MCF 10A (cell line): ENCODE measurements at regions not wholly inside any gene's neighbourhood (a gene's known extent, or its start where the extent isn't known, plus 50 kb on each side); places are given as distances from the start of the nearest gene placed in this dataset.

Experiments
- BruUV-seq: library from RNA; stranded (reverse); fragments of 400-500 nt; replicated peaks from 2 replicates; lab custom pipeline; 2021; lab: Mats Ljungman, UMichigan
- CTCF ChIA-PET: fragments of 300-600 bp; sonication (Branson Sonifier 250); formaldehyde crosslinking; extraction: SDS; loops from one replicate; lab custom pipeline; 2021; ENCODE audit warnings: antibody characterized with exemption, inconsistent platforms; lab: Yijun Ruan, JAX
- POLR2A ChIA-PET: fragments of 300-600, 350-650 bp; sonication (Branson Sonifier 250); formaldehyde crosslinking; extraction: SDS; loops from one replicate; lab custom pipeline; 2020; ENCODE audit warnings: antibody characterized with exemption, inconsistent platforms; lab: Yijun Ruan, JAX
- DNase-seq: peaks from one replicate; pipeline ENCODE4 v3.0.0-alpha.2; 2018; ENCODE audit not compliant: unreplicated experiment
- H3K27ac Mint-ChIP-seq: one replicate; pipeline ENCODE4 v1.8.0; 2022; ENCODE audit warnings: mild to moderate bottlenecking, low read depth, mixed read lengths; ENCODE audit not compliant: unreplicated experiment
- H3K27me3 Mint-ChIP-seq: one replicate; pipeline ENCODE4 v1.8.0; 2022; ENCODE audit warnings: mixed read lengths; ENCODE audit not compliant: insufficient read depth, unreplicated experiment
- H3K36me3 Mint-ChIP-seq: one replicate; pipeline ENCODE4 v1.8.0; 2022; ENCODE audit warnings: mild to moderate bottlenecking, moderate library complexity, mixed read lengths; ENCODE audit not compliant: insufficient read depth, unreplicated experiment
- H3K4me1 Mint-ChIP-seq: one replicate; pipeline ENCODE4 v1.8.0; 2022; ENCODE audit warnings: mixed read lengths; ENCODE audit not compliant: insufficient read depth, unreplicated experiment
- H3K4me3 Mint-ChIP-seq: one replicate; pipeline ENCODE4 v1.8.0; 2022; ENCODE audit warnings: mild to moderate bottlenecking, moderate library complexity, mixed read lengths; ENCODE audit not compliant: unreplicated experiment
- H3K9me3 Mint-ChIP-seq: one replicate; pipeline ENCODE4 v1.8.0; 2022; ENCODE audit warnings: mixed read lengths; ENCODE audit not compliant: unreplicated experiment
- CTCF ChIP-seq: fragments of 200-600 bp; IDR thresholded peaks from one replicate; pipeline ENCODE4 v1.8.0; 2022; ENCODE audit warnings: antibody characterized with exemption, mild to moderate bottlenecking; ENCODE audit not compliant: unreplicated experiment
- intact Hi-C: fragments of 100-400 bp; cut with micrococcal nuclease; formaldehyde crosslinking; loops from 2 replicates; pipeline ENCODE4 v1.14.1; 2022

GRCh38 chr22:48902983-48903650, 924.6 kb downstream of the BRD1 start:
- H3K27me3 Mint-ChIP-seq, result no peaks in the 10 kb centered on the region
- H3K27ac Mint-ChIP-seq, result no peak overlapping the region
- no peak for TF ChIP-seq CTCF
- BruUV-seq, result no TSS peak
- no peak overlapping the region for H3K4me3 Mint-ChIP-seq
- no peaks in the 10 kb centered on the region for H3K4me1 Mint-ChIP-seq
- peaks cover 16% of the 10 kb centered on the region for H3K9me3 Mint-ChIP-seq
- DNase-seq, result no peak
- intact Hi-C loops, result no loop called here
- CTCF ChIA-PET, result no interaction called here
- POLR2A ChIA-PET, result no interaction called here
- no peaks in the 10 kb centered on the region for H3K36me3 Mint-ChIP-seq

GRCh38 chr22:48902001-48902869, 925.4 kb downstream of the BRD1 start:
- peaks cover 16% of the 10 kb centered on the region for H3K9me3 Mint-ChIP-seq
- H3K27me3 Mint-ChIP-seq, result no peaks in the 10 kb centered on the region
- POLR2A ChIA-PET, result no interaction called here
- no peak overlapping the region for H3K27ac Mint-ChIP-seq
- no peak for DNase-seq
- intact Hi-C loops, result no loop called here
- no TSS peak for BruUV-seq
- TF ChIP-seq CTCF, result no peak
- H3K36me3 Mint-ChIP-seq, result no peaks in the 10 kb centered on the region
- H3K4me1 Mint-ChIP-seq, result no peaks in the 10 kb centered on the region
- no peak overlapping the region for H3K4me3 Mint-ChIP-seq
- CTCF ChIA-PET, result no interaction called here

- no peak overlapping the region for H3K4me3 Mint-ChIP-seq
- ChIA-PET CTCF (interaction anchor here (0.6 kb wide), 1 partner anchor 214 kb away, joined by 4 read pairs; no protein-coding TSS in a partner anchor), POLR2A (no interaction called here)
- DNase-seq, result no peak
- no peaks in the 10 kb centered on the region for H3K4me1 Mint-ChIP-seq
- intact Hi-C loops, result no loop called here
- no peak for TF ChIP-seq CTCF
- no TSS peak for BruUV-seq
- H3K9me3 Mint-ChIP-seq, result peaks cover 8% of the 10 kb centered on the region
- H3K27me3 Mint-ChIP-seq, result no peaks in the 10 kb centered on the region
- no peaks in the 10 kb centered on the region for H3K36me3 Mint-ChIP-seq
- no peak overlapping the region for H3K27ac Mint-ChIP-seq
These were observed 926.3 kb downstream of the BRD1 start for GRCh38 chr22:48901324-48901723.

- BruUV-seq, result no TSS peak
- Mint-ChIP-seq H3K9me3 (peaks cover 8% of the 10 kb centered on the region), H3K27me3 (no peaks in the 10 kb centered on the region), H3K4me1 (no peaks in the 10 kb centered on the region), H3K27ac (no peak overlapping the region), H3K4me3 (no peak overlapping the region), H3K36me3 (no peaks in the 10 kb centered on the region)
- ChIA-PET CTCF (interaction anchor here (0.6 kb wide), 1 partner anchor 215 kb away, joined by 4 read pairs; no protein-coding TSS in a partner anchor), POLR2A (interaction anchor here (0.6 kb wide), 1 partner anchor 986 kb away, joined by 4 read pairs; no protein-coding TSS in a partner anchor)
- DNase-seq, result no peak
- intact Hi-C loops, result no loop called here
- no peak for TF ChIP-seq CTCF
These were observed 927.0 kb downstream of the BRD1 start for GRCh38 chr22:48900626-48901025.
